Inflammatory macrophage treated with lipopolysaccharide for 4 hours (primary cell): ENCODE measurements at regions not wholly inside any gene's neighbourhood (a gene's known extent, or its start where the extent isn't known, plus 50 kb on each side); places are given as distances from the start of the nearest gene placed in this dataset.

Source experiments
- DNase-seq: peaks from one replicate; pipeline ENCODE4 v3.0.0-alpha.2; 2020

DNA sequence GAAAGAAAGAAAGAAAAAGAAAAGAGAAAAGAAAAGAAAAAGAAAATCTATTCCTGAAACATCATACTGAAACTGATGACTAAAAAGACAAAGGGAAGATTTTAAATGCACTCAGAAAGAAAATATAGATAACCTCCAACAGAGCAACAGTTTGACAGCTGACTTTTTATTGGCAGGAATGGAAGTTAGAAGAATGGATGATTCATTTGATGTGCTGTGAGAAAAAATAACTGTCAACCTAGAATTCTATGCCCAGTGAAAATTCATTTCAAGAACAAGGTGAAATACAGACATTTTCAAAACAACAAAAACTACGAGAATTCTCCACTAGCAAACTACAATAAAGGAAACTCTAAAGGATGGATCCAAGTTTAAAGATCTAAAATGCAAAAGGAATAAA is 50.5 kb upstream of the HSPA12A start:
- no peak for DNase-seq

DNA sequence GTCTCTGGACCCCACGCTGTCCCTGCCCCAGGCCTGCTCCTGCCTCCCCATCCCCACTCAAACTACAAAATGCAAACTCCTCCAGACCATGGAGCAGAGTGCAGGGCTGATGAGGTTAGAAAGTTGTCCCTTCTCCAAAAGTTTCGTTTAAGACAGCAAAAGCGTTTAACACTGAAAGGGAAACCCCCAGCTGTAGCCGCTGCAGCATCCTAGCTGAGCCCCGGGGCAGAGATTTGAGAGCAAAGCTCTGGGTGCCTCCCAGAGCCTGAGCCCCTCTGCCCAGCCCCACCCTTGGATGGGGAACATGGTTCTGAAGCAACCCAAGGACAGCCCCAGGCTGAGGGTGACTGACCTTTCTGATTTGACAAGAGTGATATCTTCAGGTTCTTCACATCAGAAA is 52.8 kb upstream of the ENO4 start:
- no peak for DNase-seq

DNA sequence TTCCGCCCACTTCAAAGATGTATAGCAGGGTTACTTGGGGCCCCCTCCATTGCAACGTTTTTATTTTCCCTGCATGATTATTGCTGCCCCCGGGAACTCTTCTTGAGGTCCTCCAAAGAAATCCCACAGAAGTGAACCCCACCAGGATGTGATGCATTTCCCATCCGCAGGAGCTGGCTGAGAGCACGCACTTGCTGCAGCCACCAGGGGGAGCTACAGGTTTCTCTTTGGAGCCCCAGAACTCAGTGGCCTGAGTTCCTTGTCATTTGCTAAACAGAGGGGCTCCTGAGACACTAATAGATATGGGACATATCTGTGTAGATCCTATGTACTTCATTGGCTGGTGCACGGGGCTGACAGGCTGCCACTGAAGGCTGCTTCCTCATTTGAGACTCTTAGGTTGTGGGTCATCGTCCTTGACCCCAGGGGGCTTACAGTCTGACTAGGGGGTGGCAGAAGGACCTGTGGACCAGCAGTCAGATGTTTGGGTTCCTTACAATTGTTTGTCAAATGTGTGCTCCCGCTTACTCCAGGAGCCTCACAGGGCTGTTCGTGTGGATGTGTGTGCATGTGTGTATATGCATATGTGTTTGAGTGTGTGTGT is 52.3 kb upstream of the ENO4 start:
- DNase-seq: peak; percentile 65

DNA sequence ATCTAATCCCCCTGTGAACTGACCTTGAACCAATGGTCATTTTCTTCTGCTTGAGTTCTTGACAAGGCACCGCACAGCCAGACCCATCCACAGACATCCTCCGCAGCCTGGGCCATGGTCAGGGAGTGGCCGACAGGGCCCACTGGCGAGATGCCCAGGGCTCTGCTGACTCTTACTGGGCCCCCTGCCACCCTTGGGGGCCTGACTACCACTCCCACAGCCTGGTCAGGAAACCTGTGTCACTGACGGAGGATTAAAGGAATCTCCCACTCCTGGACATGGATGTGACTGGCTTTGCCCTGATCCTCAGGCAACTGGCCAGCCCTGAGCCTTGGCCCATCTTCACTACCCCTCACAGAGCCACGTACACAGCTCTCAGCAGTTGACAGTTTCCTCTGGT is 50.4 kb upstream of the ENO4 start:
- DNase-seq: no peak
